Mesenchymal stem cell (in vitro differentiated cells and primary cell): ENCODE measurements at regions not wholly inside any gene's neighbourhood (a gene's known extent, or its start where the extent isn't known, plus 50 kb on each side); places are given as distances from the start of the nearest gene placed in this dataset.
A peak's percentile ranks its signal among the peaks of the same experiment; 100 is the strongest.

Experiments
- DNase-seq: peaks from one replicate; pipeline ENCODE4 v3.0.0-alpha.2; 2013
- H2AFZ ChIP-seq: one replicate; pipeline ENCODE4 v1.6.1; 2013; ENCODE audit warnings: low read depth, mild to moderate bottlenecking, control low read depth, inconsistent platforms, low read length, moderate library complexity
- H2AK5ac ChIP-seq: 2 replicates; pipeline ENCODE4 v1.6.1; 2013; ENCODE audit warnings: low read length, moderate library complexity, mild to moderate bottlenecking, inconsistent platforms; ENCODE audit not compliant: severe bottlenecking
- H2BK120ac ChIP-seq: one replicate; pipeline ENCODE4 v1.6.1; 2013; ENCODE audit warnings: low read depth, mild to moderate bottlenecking, inconsistent platforms, low read length, moderate library complexity
- H2BK12ac ChIP-seq, 2 experiments: one replicate each; pipeline ENCODE4 v1.6.1; 2013; ENCODE audit warnings: inconsistent platforms in 2 of 2, low read length in 2 of 2, mild to moderate bottlenecking in 2 of 2, moderate library complexity in 2 of 2, control low read depth in 1 of 2
- H2BK15ac ChIP-seq: one replicate; pipeline ENCODE4 v1.6.1; 2013; ENCODE audit warnings: mild to moderate bottlenecking, low read depth, inconsistent platforms; ENCODE audit not compliant: poor library complexity, severe bottlenecking
- H2BK5ac ChIP-seq: 2 replicates; pipeline ENCODE4 v1.6.1; 2013; ENCODE audit warnings: low read depth, mild to moderate bottlenecking, low read length, control low read depth, inconsistent platforms; ENCODE audit not compliant: poor library complexity, severe bottlenecking
- H3K14ac ChIP-seq, 2 experiments: one replicate each; pipeline ENCODE4 v1.6.1; 2013; ENCODE audit warnings: inconsistent platforms in 2 of 2, low read length in 2 of 2, control low read depth in 1 of 2, mild to moderate bottlenecking in 1 of 2, moderate library complexity in 1 of 2
- H3K18ac ChIP-seq, 2 experiments: one replicate each; pipeline ENCODE4 v1.6.1; 2013; ENCODE audit warnings: inconsistent platforms in 2 of 2, low read length in 2 of 2, control low read depth in 1 of 2, low read depth in 1 of 2, mild to moderate bottlenecking in 1 of 2
- H3K23ac ChIP-seq, 2 experiments: one replicate each; pipeline ENCODE4 v1.6.1; 2013; ENCODE audit warnings: inconsistent platforms in 2 of 2, low read length in 2 of 2, mild to moderate bottlenecking in 2 of 2, moderate library complexity in 2 of 2, control low read depth in 1 of 2
- H3K27ac ChIP-seq: 2 replicates; pipeline ENCODE4 v1.5.1; 2013; ENCODE audit warnings: mild to moderate bottlenecking, moderate library complexity, low read length, control low read depth, inconsistent platforms; ENCODE audit not compliant: poor library complexity, severe bottlenecking
- H3K27me3 ChIP-seq, 2 experiments: 2 replicates each; pipeline versions ENCODE4 v1.6.1 to v1.7.0; 2013; ENCODE audit warnings: low read length in 2 of 2, mild to moderate bottlenecking in 2 of 2, moderate library complexity in 2 of 2, control low read depth in 1 of 2, inconsistent platforms in 1 of 2; ENCODE audit not compliant: control insufficient read depth in 1 of 2, insufficient read depth in 1 of 2
- H3K36me3 ChIP-seq, 2 experiments: 2 replicates each; pipeline versions ENCODE4 v1.6.1 to v1.7.0; 2013; ENCODE audit warnings: low read length in 2 of 2, control low read depth in 1 of 2, inconsistent platforms in 1 of 2, low read depth in 1 of 2, mild to moderate bottlenecking in 1 of 2; ENCODE audit not compliant: insufficient read depth in 2 of 2, control insufficient read depth in 1 of 2
- H3K4ac ChIP-seq, 2 experiments: one replicate each; pipeline ENCODE4 v1.6.1; 2013; ENCODE audit warnings: inconsistent platforms in 2 of 2, low read length in 2 of 2, mild to moderate bottlenecking in 2 of 2, moderate library complexity in 2 of 2, control low read depth in 1 of 2, low read depth in 1 of 2
- H3K4me1 ChIP-seq: 2 replicates; pipeline ENCODE4 v1.6.1; 2013; ENCODE audit warnings: low read depth, low read length, control low read depth; ENCODE audit not compliant: control insufficient read depth, insufficient read depth
- H3K4me2 ChIP-seq: 2 replicates; pipeline ENCODE4 v1.6.1; 2013; ENCODE audit warnings: low read length, mild to moderate bottlenecking, inconsistent platforms; ENCODE audit not compliant: poor library complexity, severe bottlenecking
- H3K4me3 ChIP-seq, 2 experiments: 2 replicates each; pipeline versions ENCODE4 v1.5.1 to v1.7.0; 2013; ENCODE audit warnings: low read length in 2 of 2, mild to moderate bottlenecking in 2 of 2, control low read depth in 1 of 2, low read depth in 1 of 2; ENCODE audit not compliant: insufficient read depth in 1 of 2
- H3K79me1 ChIP-seq: replicated peaks from 2 replicates; pipeline ENCODE4 v1.6.1; 2013; ENCODE audit warnings: mild to moderate bottlenecking, control low read depth, low read length, inconsistent platforms; ENCODE audit not compliant: poor library complexity, severe bottlenecking
- H3K9ac ChIP-seq: 2 replicates; pipeline ENCODE4 v1.7.0; 2013; ENCODE audit warnings: mild to moderate bottlenecking, low read length, moderate library complexity
- H3K9me3 ChIP-seq: 2 replicates; pipeline ENCODE4 v1.7.0; 2013; ENCODE audit warnings: mild to moderate bottlenecking, low read length; ENCODE audit not compliant: control insufficient read depth
- H4K8ac ChIP-seq: one replicate; pipeline ENCODE4 v1.6.1; 2013; ENCODE audit warnings: inconsistent platforms, mild to moderate bottlenecking, low read length, moderate library complexity
- H4K91ac ChIP-seq: one replicate; pipeline ENCODE4 v1.6.1; 2013; ENCODE audit warnings: mild to moderate bottlenecking, low read length, inconsistent platforms
- WGBS: methylation state at CpG from one replicate; pipeline ENCODE4 v1.1.7; 2013; ENCODE audit warnings: mixed read lengths; 5-methylcytosine and 5-hydroxymethylcytosine counted together

GRCh38 chr10:108817584-108817983 is 1105.7 kb downstream of the XPNPEP1 start:
- no peak overlapping the region for H2BK15ac ChIP-seq
- no peak overlapping the region for H3K4me3 ChIP-seq
- no peak overlapping the region for H2AFZ ChIP-seq
- H2AK5ac ChIP-seq, result no peak overlapping the region
- no peak overlapping the region for H3K14ac ChIP-seq
- no peaks in the 10 kb centered on the region for H3K27me3 ChIP-seq
- no peak for DNase-seq
- no peaks in the 10 kb centered on the region for H3K79me1 ChIP-seq
- H4K8ac ChIP-seq, result no peak overlapping the region
- no peak overlapping the region for H2BK120ac ChIP-seq
- no peak overlapping the region for H3K4me2 ChIP-seq
- H3K27ac ChIP-seq, result no peak overlapping the region
- no peaks in the 10 kb centered on the region for H3K9me3 ChIP-seq
- no peaks in the 10 kb centered on the region for H3K36me3 ChIP-seq
- no peak overlapping the region for H3K23ac ChIP-seq
- no peaks in the 10 kb centered on the region for H3K4me1 ChIP-seq
- H4K91ac ChIP-seq, result no peak overlapping the region
- no peak overlapping the region for H3K9ac ChIP-seq
- WGBS, result 86% methylated on average over 2 of the region's 2 CpGs
- H3K18ac ChIP-seq, result no peak overlapping the region
- H3K4ac ChIP-seq, result no peak overlapping the region
- no peak overlapping the region for H2BK12ac ChIP-seq
- H2BK5ac ChIP-seq, result no peak overlapping the region

DNA sequence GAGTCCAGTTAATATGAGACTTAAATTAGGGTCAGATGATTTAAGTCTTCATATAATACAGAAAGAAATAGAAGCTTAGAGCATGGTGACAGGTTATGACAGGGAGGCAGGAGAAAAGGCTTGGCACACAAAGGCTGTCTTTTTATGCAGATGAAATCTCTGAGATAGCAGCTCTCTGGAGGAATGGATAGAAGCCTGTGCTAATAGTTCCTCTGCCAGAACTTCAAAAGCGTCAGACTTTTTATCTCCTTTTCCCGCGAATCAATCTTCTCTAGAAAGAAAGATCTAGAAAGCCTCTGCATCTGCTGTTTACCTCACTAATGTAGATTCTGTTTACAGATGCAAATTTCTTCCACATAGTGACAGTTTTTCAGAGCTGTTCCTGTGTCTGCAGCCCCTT is 1106.2 kb downstream of the XPNPEP1 start:
- no peak overlapping the region for H3K18ac ChIP-seq
- no peak overlapping the region for H3K27ac ChIP-seq
- H3K14ac ChIP-seq, result no peak overlapping the region
- no peak overlapping the region for H2AK5ac ChIP-seq
- no peak overlapping the region for H3K23ac ChIP-seq
- H2BK5ac ChIP-seq, result no peak overlapping the region
- no peaks in the 10 kb centered on the region for H3K9me3 ChIP-seq
- no peaks in the 10 kb centered on the region for H3K36me3 ChIP-seq
- WGBS, result 98% methylated on average over 3 of the region's 3 CpGs
- no peak overlapping the region for H3K4ac ChIP-seq
- H3K4me3 ChIP-seq, result no peak overlapping the region
- DNase-seq, result no peak
- no peak overlapping the region for H4K91ac ChIP-seq
- H2BK12ac ChIP-seq, result no peak overlapping the region
- H2BK120ac ChIP-seq, result no peak overlapping the region
- H4K8ac ChIP-seq, result no peak overlapping the region
- no peaks in the 10 kb centered on the region for H3K4me1 ChIP-seq
- H3K9ac ChIP-seq, result no peak overlapping the region
- no peak overlapping the region for H3K4me2 ChIP-seq
- no peaks in the 10 kb centered on the region for H3K79me1 ChIP-seq
- no peaks in the 10 kb centered on the region for H3K27me3 ChIP-seq
- H2BK15ac ChIP-seq, result no peak overlapping the region
- no peak overlapping the region for H2AFZ ChIP-seq

- Histone ChIP-seq H2AFZ (no peak overlapping the region), H2BK120ac (no peak overlapping the region), H3K36me3 (no peaks in the 10 kb centered on the region), H3K27me3 (no peaks in the 10 kb centered on the region), H3K4me2 (no peak overlapping the region), H2BK15ac (no peak overlapping the region), H3K4me3 (no peak overlapping the region), H3K9me3 (no peaks in the 10 kb centered on the region), H3K23ac (no peak overlapping the region), H4K8ac (no peak overlapping the region), H2AK5ac (no peak overlapping the region), H3K9ac (no peak overlapping the region), H3K4me1 (no peaks in the 10 kb centered on the region), H2BK5ac (no peak overlapping the region), H3K18ac (no peak overlapping the region), H2BK12ac (no peak overlapping the region), H4K91ac (no peak overlapping the region), H3K27ac (no peak overlapping the region), H3K79me1 (no peaks in the 10 kb centered on the region), H3K14ac (no peak overlapping the region), H3K4ac (no peak overlapping the region)
- WGBS, result 97% methylated on average over 2 of the region's 2 CpGs
- no peak for DNase-seq
These were observed 1110.4 kb downstream of the XPNPEP1 start for GRCh38 chr10:108812906-108813305.

- no peak overlapping the region for H3K18ac ChIP-seq
- H3K36me3 ChIP-seq, result no peaks in the 10 kb centered on the region
- no peak overlapping the region for H3K4ac ChIP-seq
- no peak overlapping the region for H3K14ac ChIP-seq
- H2BK120ac ChIP-seq, result no peak overlapping the region
- no peak overlapping the region for H3K9ac ChIP-seq
- no peak overlapping the region for H2BK12ac ChIP-seq
- H2BK5ac ChIP-seq, result no peak overlapping the region
- H3K27me3 ChIP-seq, result no peaks in the 10 kb centered on the region
- H3K4me3 ChIP-seq, result no peak overlapping the region
- H4K91ac ChIP-seq, result no peak overlapping the region
- no peak overlapping the region for H2AK5ac ChIP-seq
- no peak overlapping the region for H3K23ac ChIP-seq
- no peaks in the 10 kb centered on the region for H3K4me1 ChIP-seq
- H3K4me2 ChIP-seq, result no peak overlapping the region
- no peak overlapping the region for H4K8ac ChIP-seq
- H2AFZ ChIP-seq, result no peak overlapping the region
- no peak overlapping the region for H2BK15ac ChIP-seq
- no CpG with 5 or more reads among the region's 1 CpG for WGBS
- no peak overlapping the region for H3K27ac ChIP-seq
- peak; percentile 36 for DNase-seq
- H3K79me1 ChIP-seq, result no peaks in the 10 kb centered on the region
- H3K9me3 ChIP-seq, result no peaks in the 10 kb centered on the region
These were observed 1111.0 kb downstream of the XPNPEP1 start for GRCh38 chr10:108812296-108812695.
